Fibroblast of mammary gland (primary cell): ENCODE measurements at regions not wholly inside any gene's neighbourhood (a gene's known extent, or its start where the extent isn't known, plus 50 kb on each side); places are given as distances from the start of the nearest gene placed in this dataset.

Experiments used
- DNase-seq: peaks from one replicate; pipeline ENCODE4 v3.0.0-alpha.2; 2010; ENCODE audit warnings: low read depth
- H3K4me3 ChIP-seq: 2 replicates; pipeline ENCODE4 v1.5.1; 2011; ENCODE audit warnings: low read depth, mild to moderate bottlenecking, low read length, moderate library complexity; ENCODE audit not compliant: control insufficient read depth
- TF ChIP-seq, protein P1 (sequence below): conservative IDR thresholded peaks from 2 replicates; pipeline ENCODE4 v1.5.1; 2011; ENCODE audit warnings: low read depth, low read length, inconsistent platforms; ENCODE audit not compliant: control insufficient read depth, insufficient read depth

DNA sequence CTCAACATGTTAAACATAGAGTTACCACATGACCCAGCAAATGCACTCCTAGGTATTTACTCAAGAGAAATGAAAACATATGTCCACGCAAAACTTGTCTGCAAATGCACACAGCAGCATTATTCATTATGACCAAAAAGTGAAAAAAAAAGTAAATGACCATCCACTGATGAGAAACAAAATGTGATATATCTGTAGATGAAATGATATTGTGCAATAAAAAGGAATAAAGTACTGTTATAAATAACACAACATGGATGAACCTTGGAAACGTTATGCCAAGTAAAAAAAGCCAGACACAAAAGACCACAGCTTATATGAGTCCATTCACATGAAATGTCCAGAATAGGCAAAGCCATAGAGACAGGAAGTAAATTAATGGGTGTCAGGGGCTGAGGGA, 61.4 kb upstream of the SKAP2 start:
- TF ChIP-seq, protein P1, sequence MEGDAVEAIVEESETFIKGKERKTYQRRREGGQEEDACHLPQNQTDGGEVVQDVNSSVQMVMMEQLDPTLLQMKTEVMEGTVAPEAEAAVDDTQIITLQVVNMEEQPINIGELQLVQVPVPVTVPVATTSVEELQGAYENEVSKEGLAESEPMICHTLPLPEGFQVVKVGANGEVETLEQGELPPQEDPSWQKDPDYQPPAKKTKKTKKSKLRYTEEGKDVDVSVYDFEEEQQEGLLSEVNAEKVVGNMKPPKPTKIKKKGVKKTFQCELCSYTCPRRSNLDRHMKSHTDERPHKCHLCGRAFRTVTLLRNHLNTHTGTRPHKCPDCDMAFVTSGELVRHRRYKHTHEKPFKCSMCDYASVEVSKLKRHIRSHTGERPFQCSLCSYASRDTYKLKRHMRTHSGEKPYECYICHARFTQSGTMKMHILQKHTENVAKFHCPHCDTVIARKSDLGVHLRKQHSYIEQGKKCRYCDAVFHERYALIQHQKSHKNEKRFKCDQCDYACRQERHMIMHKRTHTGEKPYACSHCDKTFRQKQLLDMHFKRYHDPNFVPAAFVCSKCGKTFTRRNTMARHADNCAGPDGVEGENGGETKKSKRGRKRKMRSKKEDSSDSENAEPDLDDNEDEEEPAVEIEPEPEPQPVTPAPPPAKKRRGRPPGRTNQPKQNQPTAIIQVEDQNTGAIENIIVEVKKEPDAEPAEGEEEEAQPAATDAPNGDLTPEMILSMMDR: no peak
- no peak for DNase-seq
- H3K4me3 ChIP-seq: no peak overlapping the region

DNA sequence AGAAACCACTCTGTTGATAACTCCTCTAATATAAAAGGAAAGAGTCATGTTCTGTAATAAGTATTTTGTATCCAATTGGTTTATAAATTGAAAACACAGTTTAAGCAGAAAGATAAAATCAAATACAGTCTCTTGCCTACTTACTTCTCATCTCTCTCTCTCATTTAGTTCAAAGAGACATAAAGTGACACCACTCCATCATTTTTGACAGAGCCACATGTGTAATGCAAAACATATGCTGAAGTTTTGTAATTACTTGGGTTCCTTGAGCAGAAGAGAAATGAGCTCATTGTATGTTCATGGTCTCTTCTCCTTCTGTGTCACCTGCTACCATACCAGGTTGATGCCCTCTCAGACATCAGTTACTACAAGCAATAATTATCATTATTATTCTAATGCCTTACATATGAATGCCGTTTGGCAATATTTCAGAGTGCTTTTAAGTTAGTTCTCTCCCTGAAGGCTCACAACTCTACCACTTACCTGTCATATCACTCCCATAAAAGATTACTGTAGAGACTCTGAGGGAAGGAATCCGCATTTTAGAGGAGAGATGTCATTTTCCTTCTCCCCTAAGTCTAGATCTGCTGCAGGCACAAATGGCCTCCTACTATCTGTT, 59.9 kb upstream of the SKAP2 start:
- H3K4me3 ChIP-seq: no peak overlapping the region
- TF ChIP-seq, protein P1: no peak
- DNase-seq: no peak

DNA sequence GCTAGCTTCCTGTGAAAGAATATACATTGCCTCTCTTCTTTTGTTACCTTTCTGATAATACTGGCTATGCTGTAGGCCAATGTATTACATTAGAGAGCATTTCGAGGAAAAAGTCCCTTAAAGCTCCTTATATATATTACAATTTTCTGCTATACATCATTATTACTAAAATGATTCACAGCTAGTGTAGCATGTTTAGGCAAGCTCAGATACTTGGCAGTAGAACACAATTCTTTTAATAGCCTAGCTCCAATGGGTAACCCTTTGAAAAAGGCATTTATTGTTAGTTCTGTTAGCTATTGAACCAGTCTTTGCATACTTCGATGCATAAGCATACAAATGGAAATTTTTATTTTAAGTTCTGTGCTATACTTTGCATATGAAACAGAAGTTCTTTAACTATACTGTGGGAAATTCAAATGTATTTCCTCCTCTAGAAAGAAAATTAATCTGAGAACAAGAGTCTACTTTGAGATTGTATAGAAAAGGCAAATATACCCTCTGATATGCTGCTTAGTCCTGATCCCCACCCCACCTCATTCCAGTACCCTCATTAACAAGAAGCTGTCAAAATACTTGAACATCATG, 55.6 kb upstream of the SKAP2 start:
- no peak overlapping the region for H3K4me3 ChIP-seq
- no peak for DNase-seq
- TF ChIP-seq, protein P1: no peak

DNA sequence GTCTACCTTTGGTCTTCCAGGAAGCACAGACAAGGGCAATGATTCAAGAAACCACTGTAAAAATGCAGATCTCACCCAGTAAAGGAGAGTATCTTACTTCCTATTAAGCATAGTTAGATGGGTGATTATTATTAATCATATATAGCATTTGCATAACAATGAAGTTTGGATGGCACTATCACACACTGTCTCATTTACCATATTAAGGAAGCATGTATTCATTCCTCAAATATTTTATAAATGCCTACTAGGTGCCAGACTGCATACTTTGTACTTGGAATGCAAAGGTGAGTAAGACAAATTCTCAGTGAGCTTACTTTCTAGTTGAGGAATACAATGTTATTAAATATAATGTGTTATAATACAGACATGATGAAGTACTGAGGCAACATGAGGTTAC, 53.9 kb upstream of the SKAP2 start:
- TF ChIP-seq, protein P1: no peak
- DNase-seq: no peak
- H3K4me3 ChIP-seq: no peak overlapping the region

DNA sequence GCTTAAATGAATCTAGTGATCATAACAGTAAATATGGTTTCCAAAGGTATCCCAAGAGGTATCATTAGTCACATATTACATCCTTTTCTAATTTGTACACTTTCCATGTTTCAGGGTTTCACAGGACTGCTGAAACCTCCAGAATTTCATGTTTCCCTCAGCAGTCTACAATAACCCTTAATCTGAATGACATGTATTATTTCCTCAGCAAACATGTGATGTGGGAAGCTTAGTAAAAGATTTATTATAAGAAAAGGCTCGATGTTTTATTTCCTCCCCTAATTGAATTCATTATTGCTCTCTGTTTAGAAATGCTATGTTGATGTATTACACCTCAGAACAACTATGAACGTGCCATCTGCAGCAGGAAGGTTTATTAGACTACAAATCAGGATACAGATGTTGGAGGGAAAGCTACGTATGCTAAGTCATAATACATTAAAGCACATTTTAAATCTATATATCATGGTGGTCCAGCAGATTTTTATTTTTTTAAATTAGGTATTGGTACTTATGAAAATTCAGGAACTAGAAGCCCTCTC, 52.5 kb upstream of the SKAP2 start:
- no peak overlapping the region for H3K4me3 ChIP-seq
- TF ChIP-seq, protein P1: no peak
- no peak for DNase-seq

DNA sequence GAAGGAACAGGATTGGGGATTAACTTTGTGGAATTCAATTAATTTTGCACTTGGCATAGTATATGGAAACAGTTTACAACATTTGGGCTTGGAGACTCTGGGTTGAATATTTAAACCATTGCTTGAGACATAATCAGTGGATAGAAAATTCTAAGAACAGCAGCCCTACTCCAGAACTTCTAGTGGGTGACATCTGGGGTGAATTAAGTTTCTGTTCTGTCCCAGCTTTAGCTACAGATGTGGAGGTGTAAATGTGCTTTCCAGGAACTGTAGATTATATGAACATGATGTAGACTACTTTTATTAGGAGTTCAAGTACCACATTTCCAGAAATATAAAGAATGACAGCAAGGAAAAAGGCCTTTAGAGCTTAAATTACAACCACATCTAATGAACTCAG, 51.9 kb upstream of the SKAP2 start:
- no peak overlapping the region for H3K4me3 ChIP-seq
- TF ChIP-seq, protein P1: no peak
- DNase-seq: no peak
